Naive B cell (primary cell): ENCODE measurements at regions not wholly inside any gene's neighbourhood (a gene's known extent, or its start where the extent isn't known, plus 50 kb on each side); places are given as distances from the start of the nearest gene placed in this dataset.
"Not testable (repeated sequence)": the region's sequence is repeated elsewhere in the genome, so short reads cannot be mapped to it uniquely, and the experiment has no call there.

Experiments used
- ATAC-seq, 2 donors: fragments of 150-1000 bp; cut with Tn5 transposase; 2 replicates each; pipeline ENCODE4 v1.10.0; 2021; ENCODE audit warnings: low read depth in 2 of 2, mild to moderate bottlenecking in 2 of 2, moderate library complexity in 2 of 2
- DNase-seq: peaks from one replicate; pipeline ENCODE4 v3.0.0; 2022
- H3K27ac Mint-ChIP-seq, 6 donors: one replicate each; pipeline ENCODE4 v1.8.0; 2020 to 2022; ENCODE audit warnings: mild to moderate bottlenecking in 6 of 6, mixed read lengths in 6 of 6, moderate library complexity in 5 of 6, inconsistent platforms in 2 of 6
- H3K27me3 Mint-ChIP-seq, 3 donors: one replicate each; pipeline ENCODE4 v1.8.0; 2021 to 2022; ENCODE audit warnings: mixed read lengths in 3 of 3, mild to moderate bottlenecking in 1 of 3
- H3K36me3 Mint-ChIP-seq, 2 donors: one replicate each; pipeline ENCODE4 v1.8.0; 2020 to 2022; ENCODE audit warnings: mixed read lengths in 2 of 2, inconsistent platforms in 1 of 2, mild to moderate bottlenecking in 1 of 2
- H3K4me1 Mint-ChIP-seq, 3 donors: one replicate each; pipeline ENCODE4 v1.8.0; 2020 to 2022; ENCODE audit warnings: mixed read lengths in 3 of 3, inconsistent platforms in 1 of 3, mild to moderate bottlenecking in 1 of 3, moderate library complexity in 1 of 3
- H3K4me3 Mint-ChIP-seq, 8 donors: one replicate each; pipeline ENCODE4 v1.8.0; 2020 to 2022; ENCODE audit warnings: mild to moderate bottlenecking in 8 of 8, mixed read lengths in 8 of 8, moderate library complexity in 8 of 8, inconsistent platforms in 2 of 8
- H3K9me3 Mint-ChIP-seq, 7 donors: one replicate each; pipeline ENCODE4 v1.8.0; 2020 to 2022; ENCODE audit warnings: mixed read lengths in 7 of 7, mild to moderate bottlenecking in 5 of 7, inconsistent platforms in 2 of 7, moderate library complexity in 1 of 7

DNA sequence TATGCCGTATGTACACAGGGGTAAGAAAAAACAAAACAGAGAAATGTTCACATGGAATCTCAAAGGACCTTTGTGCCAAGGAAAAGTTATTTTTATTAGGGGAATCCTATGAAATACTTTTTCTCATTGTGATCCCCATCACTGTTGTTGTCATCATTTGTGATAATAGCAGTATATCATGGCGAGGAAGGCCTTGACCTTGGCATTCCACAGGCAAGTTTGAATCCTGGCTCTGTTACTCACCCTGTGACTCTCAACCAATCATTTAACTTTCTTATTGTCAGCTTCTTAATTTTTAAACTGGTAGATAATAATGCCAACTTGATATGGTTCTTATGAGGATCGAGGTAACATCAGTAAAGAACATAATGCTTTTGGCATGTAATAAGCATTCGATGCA lies 142.2 kb upstream of the DDHD1 start:
- peaks cover 0 to 2% (median 0%) of the 10 kb centered on the region in 7 donors for H3K9me3 Mint-ChIP-seq
- H3K27ac Mint-ChIP-seq = no peak overlapping the region
- no peak overlapping the region for H3K4me3 Mint-ChIP-seq
- H3K4me1 Mint-ChIP-seq = no peaks in the 10 kb centered on the region
- no peaks in the 10 kb centered on the region for H3K36me3 Mint-ChIP-seq
- no peak for DNase-seq
- H3K27me3 Mint-ChIP-seq = no peaks in the 10 kb centered on the region
- ATAC-seq = no peak

DNA sequence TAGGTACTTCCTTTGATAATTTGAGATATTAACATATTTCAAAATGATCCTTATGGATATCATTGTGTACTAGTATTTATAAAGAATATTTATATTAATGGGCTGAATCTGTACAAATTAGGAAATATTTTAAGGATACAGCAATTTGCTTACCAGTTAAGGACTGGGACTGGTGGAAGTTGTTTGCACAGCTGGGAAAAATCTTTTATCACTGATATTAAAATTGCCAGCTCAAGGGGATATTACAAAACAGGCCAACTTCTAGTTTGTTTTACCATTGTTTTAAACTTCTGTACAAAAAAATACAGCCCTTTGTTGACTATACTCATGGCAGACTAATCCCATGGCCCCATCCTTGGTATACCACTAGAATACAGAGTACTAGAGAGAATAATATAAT lies 133.2 kb upstream of the DDHD1 start:
- Mint-ChIP-seq H3K27me3 (no peaks in the 10 kb centered on the region), H3K4me3 (no peak overlapping the region), H3K9me3 (peaks cover 0 to 12% (median 7%) of the 10 kb centered on the region in 7 donors), H3K36me3 (no peaks in the 10 kb centered on the region), H3K4me1 (no peaks in the 10 kb centered on the region), H3K27ac (no peak overlapping the region)
- DNase-seq (no peak), ATAC-seq (no peak)

DNA sequence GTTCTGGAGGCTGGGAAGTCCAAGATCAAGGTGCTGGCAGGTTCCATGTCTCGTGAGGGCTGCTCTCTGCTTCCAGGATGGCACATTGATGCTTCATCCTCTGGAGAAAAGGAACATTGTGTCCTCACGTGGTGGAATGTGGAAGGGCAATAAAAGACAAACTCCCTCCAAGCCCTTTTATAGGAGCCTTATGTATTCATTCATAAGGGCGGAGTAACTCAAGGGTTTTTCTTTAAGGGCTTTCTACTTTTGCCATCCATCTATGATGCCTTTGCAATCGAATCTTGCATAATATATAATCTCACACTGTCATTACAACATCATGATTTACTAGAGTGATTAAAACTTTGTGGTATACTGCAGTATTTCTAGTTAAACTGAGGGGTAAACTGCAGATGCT lies 132.7 kb upstream of the DDHD1 start:
- no peak for ATAC-seq
- Mint-ChIP-seq H3K4me3 (no peak overlapping the region), H3K4me1 (no peaks in the 10 kb centered on the region), H3K27ac (no peak overlapping the region), H3K27me3 (no peaks in the 10 kb centered on the region), H3K36me3 (peaks cover 2 to 3% of the 10 kb centered on the region in 2 donors), H3K9me3 (peaks cover 2 to 17% (median 11%) of the 10 kb centered on the region in 7 donors)
- DNase-seq = no peak

DNA sequence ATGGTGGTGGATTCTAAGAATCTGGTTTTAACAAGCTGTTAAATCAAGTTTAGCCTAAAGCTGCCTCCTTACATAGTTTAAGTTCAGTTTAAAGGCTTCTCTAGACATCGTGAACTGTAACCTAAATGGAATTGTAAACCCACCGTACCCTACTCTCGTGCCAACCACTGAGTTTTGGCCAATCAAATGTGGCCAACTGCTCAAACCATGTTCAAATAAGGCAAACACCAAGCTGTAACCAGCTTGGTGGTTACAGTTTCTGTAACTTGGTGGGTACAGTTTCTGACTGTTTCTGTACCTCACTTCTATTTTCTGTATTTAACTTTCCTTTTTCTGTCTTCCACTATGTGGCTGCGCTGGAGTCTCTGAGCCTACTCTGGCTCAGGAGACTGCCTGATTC lies 131.9 kb upstream of the DDHD1 start:
- peak overlapping the region in 1 of 6 donors; percentile 89 for H3K27ac Mint-ChIP-seq
- no peak overlapping the region for H3K4me3 Mint-ChIP-seq
- H3K9me3 Mint-ChIP-seq = peaks cover 7 to 23% (median 14%) of the 10 kb centered on the region in 7 donors
- peaks cover 6 to 10% of the 10 kb centered on the region in 2 donors for H3K36me3 Mint-ChIP-seq
- ATAC-seq (no peak), DNase-seq (no peak)
- H3K27me3 Mint-ChIP-seq = no peaks in the 10 kb centered on the region
- H3K4me1 Mint-ChIP-seq = no peaks in the 10 kb centered on the region

DNA sequence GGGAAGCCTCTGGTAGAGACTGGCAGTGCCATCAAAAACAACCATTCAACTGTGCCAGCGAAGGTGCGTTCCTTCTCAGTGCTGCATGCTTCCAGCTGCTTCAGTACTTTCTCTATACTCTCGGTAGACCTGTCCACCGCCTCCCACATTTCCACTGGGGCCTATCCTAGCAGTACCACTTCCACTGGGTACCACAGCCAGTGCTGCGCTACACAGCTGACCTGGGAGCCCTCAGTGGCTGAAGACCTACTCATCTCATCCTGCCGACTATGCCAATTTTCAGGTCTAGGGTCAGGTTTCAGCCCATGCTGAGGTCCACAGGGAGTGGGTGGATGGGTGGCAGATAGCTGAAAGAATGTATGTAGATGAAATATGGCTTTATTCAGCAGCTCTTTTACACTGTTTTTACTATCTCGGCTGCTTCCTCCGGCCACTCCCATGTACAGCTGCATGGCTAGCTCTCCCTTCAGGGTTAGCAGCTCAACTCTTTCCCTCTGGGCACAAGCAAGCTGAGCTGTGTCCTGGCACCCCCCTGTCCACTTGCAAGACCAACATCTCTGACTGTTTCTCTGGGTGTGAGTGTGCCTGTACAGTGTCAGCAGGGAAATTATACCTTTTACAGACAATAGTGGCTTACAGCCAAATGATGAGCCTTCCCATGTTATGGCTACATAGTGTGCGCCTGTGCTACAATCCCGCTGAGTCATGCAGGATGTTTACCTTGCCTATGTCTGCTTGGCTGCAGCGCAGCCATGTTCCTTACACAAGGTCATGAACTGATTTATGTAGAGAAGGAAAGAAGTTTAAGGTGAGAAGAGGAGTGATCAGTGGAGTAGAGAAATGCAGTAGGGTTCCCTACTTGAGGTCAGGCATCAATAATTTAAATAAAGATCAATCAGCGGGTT lies 125.7 kb upstream of the DDHD1 start:
- Mint-ChIP-seq H3K27me3 (no peaks in the 10 kb centered on the region), H3K9me3 (peaks cover 17 to 41% (median 25%) of the 10 kb centered on the region in 7 donors)
- no peak for DNase-seq

DNA sequence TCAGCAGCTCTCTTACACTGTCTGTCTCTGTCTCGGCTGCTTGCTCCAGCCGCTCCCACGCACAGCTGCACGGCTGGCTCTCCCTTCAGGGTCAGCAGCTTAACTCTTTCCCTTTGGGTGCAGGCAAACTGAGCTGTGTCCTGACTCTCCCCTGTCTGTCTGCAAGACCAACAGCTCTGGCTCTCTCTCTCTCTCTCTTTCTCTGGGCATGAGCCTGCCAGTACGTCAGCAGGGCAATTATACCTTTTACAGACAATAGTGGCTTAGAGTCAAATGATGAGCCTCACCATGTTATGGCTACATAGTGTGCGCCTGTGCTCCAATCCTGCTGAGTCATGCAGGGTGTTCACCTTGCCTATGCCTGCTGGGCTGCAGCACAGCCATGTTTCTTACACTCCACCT lies 120.5 kb upstream of the DDHD1 start:
- H3K4me1 Mint-ChIP-seq = no peaks in the 10 kb centered on the region
- H3K27me3 Mint-ChIP-seq = no peaks in the 10 kb centered on the region
- DNase-seq (no peak), ATAC-seq (no peak)
- no peaks in the 10 kb centered on the region for H3K36me3 Mint-ChIP-seq
- H3K27ac Mint-ChIP-seq = no peak overlapping the region
- no peak overlapping the region for H3K4me3 Mint-ChIP-seq
- H3K9me3 Mint-ChIP-seq = peaks cover 0 to 7% (median 3%) of the 10 kb centered on the region in 7 donors

More for the DNA sequence above, 125.7 kb upstream of the DDHD1 start:
- H3K27ac Mint-ChIP-seq = no peak overlapping the region
- no peaks in the 10 kb centered on the region for H3K4me1 Mint-ChIP-seq
- H3K36me3 Mint-ChIP-seq = peaks cover 9 to 24% of the 10 kb centered on the region in 2 donors
- no peak overlapping the region for H3K4me3 Mint-ChIP-seq
- ATAC-seq = no peak

DNA sequence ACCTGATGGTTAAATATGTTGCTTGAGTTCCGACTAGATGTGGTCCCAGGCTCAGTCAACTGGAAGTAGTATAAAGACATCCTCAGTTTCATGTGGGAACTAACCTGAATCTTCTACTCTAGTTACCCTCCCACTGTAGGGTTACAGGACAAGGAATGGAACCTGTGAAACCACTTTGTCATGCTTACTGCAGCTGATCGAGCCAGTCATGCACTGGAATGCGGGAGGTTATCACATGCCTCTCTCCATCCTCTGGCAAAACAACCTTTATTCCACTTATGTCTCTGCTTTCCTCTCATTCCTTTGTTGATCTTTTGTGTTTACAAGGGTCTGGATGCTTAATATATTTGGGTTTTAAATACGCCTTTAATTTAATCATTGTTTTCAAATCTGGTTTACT lies 111.9 kb upstream of the DDHD1 start:
- DNase-seq (no peak), ATAC-seq (no peak)
- no peak overlapping the region for H3K4me3 Mint-ChIP-seq
- no peak overlapping the region for H3K27ac Mint-ChIP-seq
- H3K27me3 Mint-ChIP-seq = no peaks in the 10 kb centered on the region
- peaks cover 0 to 21% (median 11%) of the 10 kb centered on the region in 7 donors for H3K9me3 Mint-ChIP-seq
- H3K4me1 Mint-ChIP-seq = no peaks in the 10 kb centered on the region
- H3K36me3 Mint-ChIP-seq = peaks cover 6 to 13% of the 10 kb centered on the region in 2 donors

DNA sequence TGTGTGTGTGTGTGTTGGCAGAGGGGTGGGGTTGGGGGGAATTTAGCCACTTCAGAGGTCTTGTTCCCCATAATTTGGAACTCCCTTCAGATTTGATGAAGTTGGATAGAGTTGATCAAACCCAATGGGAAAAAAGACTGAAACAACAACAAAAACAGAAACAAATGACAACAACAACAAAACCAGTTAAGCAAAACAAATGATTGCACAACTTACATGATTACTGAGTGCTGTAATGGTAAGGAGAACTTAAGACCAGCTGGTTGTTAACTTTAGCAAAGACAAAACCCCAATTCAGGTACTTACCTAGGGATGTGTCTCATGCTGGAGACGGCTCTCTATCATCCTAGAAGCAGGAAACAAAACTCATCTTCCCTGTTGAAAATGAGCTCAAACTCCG lies 107.8 kb upstream of the DDHD1 start:
- no peak for DNase-seq
- Mint-ChIP-seq H3K27ac (no peak overlapping the region), H3K4me3 (no peak overlapping the region), H3K36me3 (peaks cover 6 to 13% of the 10 kb centered on the region in 2 donors), H3K27me3 (no peaks in the 10 kb centered on the region), H3K9me3 (peaks cover 0 to 22% (median 8%) of the 10 kb centered on the region in 7 donors), H3K4me1 (no peaks in the 10 kb centered on the region)
- no peak for ATAC-seq

DNA sequence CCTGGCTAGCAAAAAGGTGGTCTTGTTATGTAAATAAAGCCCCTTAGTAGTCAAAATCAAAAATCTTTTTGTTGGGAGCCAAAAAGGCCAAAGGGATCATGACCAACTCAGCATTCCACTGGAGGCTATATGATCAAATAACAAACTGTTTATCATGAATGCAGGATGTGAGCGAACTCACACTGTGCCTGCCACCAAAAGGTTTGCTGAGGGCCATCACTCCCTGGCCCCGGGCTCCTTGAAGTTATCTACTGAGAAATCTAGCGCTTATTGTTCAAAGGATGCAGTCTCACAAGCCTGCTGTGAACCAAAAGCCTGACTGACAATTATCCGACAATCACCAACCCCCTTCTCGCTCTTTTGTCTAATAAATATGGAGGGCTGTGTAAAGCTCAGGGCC lies 107.2 kb upstream of the DDHD1 start:
- peaks cover 6 to 13% of the 10 kb centered on the region in 2 donors for H3K36me3 Mint-ChIP-seq

DNA sequence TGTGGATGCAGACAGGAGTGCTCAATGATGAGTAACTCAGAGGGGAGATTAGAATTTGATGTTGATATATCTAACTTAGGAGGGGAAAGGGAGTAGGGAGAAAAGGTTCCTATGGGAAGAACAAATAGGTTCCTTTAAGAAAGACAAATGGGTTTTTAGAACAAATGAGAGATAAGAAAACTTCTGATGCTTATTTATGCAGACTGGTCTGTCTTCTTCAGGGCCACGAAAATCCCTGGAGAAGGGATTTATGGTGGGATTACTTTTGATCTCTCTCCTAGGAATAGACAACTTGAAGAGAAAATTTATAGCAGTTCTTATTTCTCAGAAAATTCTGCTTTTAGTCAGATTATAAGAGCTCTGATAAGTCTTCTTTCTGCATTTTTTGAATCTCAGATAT lies 99.0 kb upstream of the DDHD1 start:
- no peak for ATAC-seq
- Mint-ChIP-seq H3K27ac (peak overlapping the region in 1 of 6 donors; percentile 15), H3K27me3 (peaks cover 0 to 5% (median 0%) of the 10 kb centered on the region in 3 donors), H3K9me3 (peaks cover 0 to 24% (median 17%) of the 10 kb centered on the region in 7 donors), H3K4me3 (no peak overlapping the region), H3K4me1 (no peaks in the 10 kb centered on the region), H3K36me3 (no peaks in the 10 kb centered on the region)
- DNase-seq = no peak

More for the DNA sequence above, 107.2 kb upstream of the DDHD1 start:
- Mint-ChIP-seq H3K27me3 (no peaks in the 10 kb centered on the region), H3K27ac (no peak overlapping the region), H3K4me1 (no peaks in the 10 kb centered on the region), H3K9me3 (peaks cover 0 to 22% (median 12%) of the 10 kb centered on the region in 7 donors), H3K4me3 (peak overlapping the region in 1 of 8 donors; percentile 30)
- ATAC-seq (no peak), DNase-seq (no peak)

DNA sequence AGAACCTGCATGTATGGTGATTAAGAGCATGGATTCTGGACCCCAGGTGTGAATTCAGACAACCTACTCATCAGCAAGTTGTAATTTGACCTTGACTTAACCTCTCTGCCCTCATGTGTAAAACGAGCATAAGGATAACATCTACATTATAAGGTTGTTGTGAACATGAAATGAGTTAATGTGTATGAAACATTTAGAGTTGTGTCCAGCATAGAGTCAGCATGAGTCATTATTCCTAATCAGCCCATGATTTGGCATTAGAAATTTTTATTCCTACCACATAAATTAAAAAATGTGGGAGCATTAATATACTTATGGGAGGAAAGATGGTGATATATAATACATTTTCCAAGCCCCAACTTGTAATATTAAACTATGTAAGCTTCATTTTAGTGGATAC lies 95.9 kb upstream of the DDHD1 start:
- no peak for DNase-seq
- peaks cover 4 to 20% (median 11%) of the 10 kb centered on the region in 7 donors for H3K9me3 Mint-ChIP-seq
- H3K27me3 Mint-ChIP-seq = peaks cover 0 to 5% (median 0%) of the 10 kb centered on the region in 3 donors
- H3K4me1 Mint-ChIP-seq = no peaks in the 10 kb centered on the region
- H3K4me3 Mint-ChIP-seq = no peak overlapping the region
- H3K27ac Mint-ChIP-seq = no peak overlapping the region
- peaks cover 6 to 8% of the 10 kb centered on the region in 2 donors for H3K36me3 Mint-ChIP-seq
- no peak for ATAC-seq

DNA sequence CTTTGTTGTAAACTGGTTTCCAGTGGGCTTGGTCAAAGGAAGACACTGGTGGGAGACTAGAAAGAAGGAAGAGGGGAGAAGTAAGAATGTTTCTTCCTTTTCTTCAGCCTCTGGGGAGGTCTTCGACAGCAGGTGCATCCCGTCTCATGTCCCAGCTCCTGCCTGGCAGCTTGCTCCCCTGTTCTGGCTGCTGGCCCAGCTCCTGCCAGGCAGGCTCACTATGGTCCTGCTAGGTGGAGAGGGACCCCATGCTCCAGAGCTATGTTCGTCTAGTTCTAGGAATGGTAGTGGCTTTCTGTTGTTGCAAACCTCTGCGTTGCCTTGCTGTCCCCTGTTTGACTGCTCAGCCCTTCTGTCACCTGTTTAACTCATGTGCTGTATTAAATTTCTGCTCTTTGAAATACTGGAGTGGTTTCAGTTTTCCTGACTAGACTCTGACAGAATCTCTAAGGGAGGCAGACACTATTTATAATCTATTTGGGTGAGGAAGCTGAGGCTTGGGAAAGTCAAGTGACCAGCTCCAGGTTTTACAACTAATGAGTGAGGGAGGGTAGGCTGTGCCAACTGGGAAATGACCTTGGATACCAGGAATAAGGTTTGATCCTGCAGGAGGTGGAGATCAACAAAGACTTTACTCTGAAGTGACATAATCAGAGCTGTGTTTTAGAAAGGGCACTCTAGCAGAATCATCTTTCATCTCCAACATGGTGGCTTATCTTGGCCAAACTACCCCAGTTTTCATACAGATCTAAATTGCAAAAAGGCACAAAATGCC lies 94.7 kb upstream of the DDHD1 start:
- Mint-ChIP-seq H3K4me1 (no peaks in the 10 kb centered on the region), H3K36me3 (peaks cover 6 to 9% of the 10 kb centered on the region in 2 donors), H3K27ac (no peak overlapping the region), H3K9me3 (peaks cover 1 to 25% (median 15%) of the 10 kb centered on the region in 7 donors), H3K4me3 (no peak overlapping the region), H3K27me3 (peaks cover 0 to 2% (median 0%) of the 10 kb centered on the region in 3 donors)
- DNase-seq = no peak
- ATAC-seq = no peak

DNA sequence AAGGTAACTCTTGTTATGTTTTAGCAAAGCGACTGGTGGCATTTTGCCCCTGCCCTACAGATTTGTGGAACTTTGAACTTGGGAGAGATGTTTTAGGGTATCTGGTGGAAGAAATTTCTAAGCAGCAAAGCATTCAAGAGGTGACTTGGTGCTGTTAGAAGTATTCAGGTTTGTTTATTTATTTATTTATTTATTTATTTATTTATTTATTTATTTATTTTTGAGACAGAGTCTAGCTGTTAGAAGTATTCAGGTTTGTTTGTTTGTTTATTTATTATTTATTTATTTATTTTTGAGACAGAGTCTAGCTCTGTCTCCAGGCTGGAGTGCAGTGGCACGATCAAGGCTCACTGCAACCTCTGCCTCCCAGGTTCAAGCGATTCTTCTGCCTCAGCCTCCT lies 89.8 kb upstream of the DDHD1 start:
- H3K4me1 Mint-ChIP-seq, H3K4me3 Mint-ChIP-seq, H3K27me3 Mint-ChIP-seq, DNase-seq, H3K27ac Mint-ChIP-seq, ATAC-seq: not testable (repeated sequence)
- peaks cover 8 to 44% (median 27%) of the 10 kb centered on the region in 7 donors for H3K9me3 Mint-ChIP-seq
- H3K36me3 Mint-ChIP-seq = peaks cover 11 to 22% of the 10 kb centered on the region in 2 donors
